HEK293T (cell line): ENCODE measurements at regions not wholly inside any gene's neighbourhood (a gene's known extent, or its start where the extent isn't known, plus 50 kb on each side); places are given as distances from the start of the nearest gene placed in this dataset.

Experiments used
- BHLHE40 ChIP-seq: fragments of 450-650 bp; IDR thresholded peaks from 2 replicates; pipeline ENCODE4 v1.6.1; 2016; ENCODE audit warnings: mild to moderate bottlenecking, moderate library complexity, borderline replicate concordance
- CTBP1 ChIP-seq: fragments of 450-650 bp; IDR thresholded peaks from 2 replicates; pipeline ENCODE4 v1.6.1; 2016; ENCODE audit warnings: borderline replicate concordance
- FOXA1 ChIP-seq: fragments of 450-650 bp; IDR thresholded peaks from 2 replicates; pipeline ENCODE4 v1.6.1; 2016; ENCODE audit warnings: mild to moderate bottlenecking
- FOXK2 ChIP-seq: fragments of 450-650 bp; IDR thresholded peaks from 2 replicates; pipeline ENCODE4 v1.6.1; 2016; ENCODE audit warnings: mild to moderate bottlenecking
- FOXM1 ChIP-seq: fragments of 450-650 bp; IDR thresholded peaks from 2 replicates; pipeline ENCODE4 v1.6.1; 2017; ENCODE audit warnings: mild to moderate bottlenecking, borderline replicate concordance
- HDGF ChIP-seq: fragments of 450-650 bp; IDR thresholded peaks from 2 replicates; pipeline ENCODE4 v1.6.1; 2017; ENCODE audit warnings: antibody characterized with exemption, borderline replicate concordance
- L3MBTL2 ChIP-seq: fragments of 450-650 bp; conservative IDR thresholded peaks from 2 replicates; pipeline ENCODE4 v1.6.1; 2016; ENCODE audit warnings: mild to moderate bottlenecking
- LEF1 ChIP-seq: fragments of 450-650 bp; IDR thresholded peaks from 2 replicates; pipeline ENCODE4 v1.6.1; 2017; ENCODE audit warnings: mild to moderate bottlenecking, borderline replicate concordance
- SP1 ChIP-seq: fragments of 450-650 bp; IDR thresholded peaks from 2 replicates; pipeline ENCODE4 v1.6.1; 2017
- SUZ12 ChIP-seq: fragments of 450-650 bp; IDR thresholded peaks from 2 replicates; pipeline ENCODE4 v1.6.1; 2016; ENCODE audit warnings: mild to moderate bottlenecking
- TARDBP ChIP-seq: fragments of 450-650 bp; IDR thresholded peaks from 2 replicates; pipeline ENCODE4 v1.6.1; 2016
- TF ChIP-seq, protein P1 (sequence below): fragments of 450-650 bp; IDR thresholded peaks from 2 replicates; pipeline ENCODE4 v1.6.1; 2016

GRCh38 chr16:52165961-52166360, 381.0 kb downstream of the TOX3 start:
- no peak for TF ChIP-seq HDGF
- no peak for TF ChIP-seq SUZ12
- TF ChIP-seq SP1: no peak
- TF ChIP-seq FOXK2: no peak
- TF ChIP-seq FOXA1: no peak
- no peak for TF ChIP-seq BHLHE40
- TF ChIP-seq FOXM1: no peak
- TF ChIP-seq CTBP1: no peak
- TF ChIP-seq, protein P1, sequence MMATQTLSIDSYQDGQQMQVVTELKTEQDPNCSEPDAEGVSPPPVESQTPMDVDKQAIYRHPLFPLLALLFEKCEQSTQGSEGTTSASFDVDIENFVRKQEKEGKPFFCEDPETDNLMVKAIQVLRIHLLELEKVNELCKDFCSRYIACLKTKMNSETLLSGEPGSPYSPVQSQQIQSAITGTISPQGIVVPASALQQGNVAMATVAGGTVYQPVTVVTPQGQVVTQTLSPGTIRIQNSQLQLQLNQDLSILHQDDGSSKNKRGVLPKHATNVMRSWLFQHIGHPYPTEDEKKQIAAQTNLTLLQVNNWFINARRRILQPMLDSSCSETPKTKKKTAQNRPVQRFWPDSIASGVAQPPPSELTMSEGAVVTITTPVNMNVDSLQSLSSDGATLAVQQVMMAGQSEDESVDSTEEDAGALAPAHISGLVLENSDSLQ: no peak
- no peak for TF ChIP-seq L3MBTL2
- no peak for TF ChIP-seq LEF1
- no peak for TF ChIP-seq TARDBP
